BE2C (cell line): ENCODE measurements at regions not wholly inside any gene's neighbourhood (a gene's known extent, or its start where the extent isn't known, plus 50 kb on each side); places are given as distances from the start of the nearest gene placed in this dataset.

ENCODE experiments used
- DNase-seq: peaks from one replicate; pipeline ENCODE4 v3.0.0-alpha.2; 2020
- H3K27me3 ChIP-seq: fragments of 250-450 bp; sonication (Bioruptor Pico); 2 replicates; pipeline ENCODE4 v1.5.1; 2020; ENCODE audit warnings: mild to moderate bottlenecking
- H3K36me3 ChIP-seq: fragments of 250-450 bp; sonication (Bioruptor Pico); 2 replicates; pipeline ENCODE4 v1.5.1; 2020; ENCODE audit warnings: mild to moderate bottlenecking
- H3K4me1 ChIP-seq: fragments of 250-450 bp; sonication (Bioruptor Pico); 2 replicates; pipeline ENCODE4 v1.5.1; 2020
- H3K4me3 ChIP-seq: 2 replicates; pipeline ENCODE4 v1.5.1; 2011; ENCODE audit warnings: low read depth, low read length
- H3K9me3 ChIP-seq: fragments of 250-450 bp; sonication (Bioruptor Pico); 2 replicates; pipeline ENCODE4 v1.5.1; 2020
- TF ChIP-seq, protein P1 (sequence below): IDR thresholded peaks from 2 replicates; pipeline ENCODE4 v1.5.1; 2012; ENCODE audit warnings: mild to moderate bottlenecking, low read depth, low read length

GRCh38 chr2:13543550-13543949 is 826.8 kb downstream of the TRIB2 start:
- Histone ChIP-seq H3K27me3 (no peaks in the 10 kb centered on the region), H3K9me3 (no peaks in the 10 kb centered on the region), H3K4me1 (peaks cover 3% of the 10 kb centered on the region), H3K36me3 (peaks cover 3% of the 10 kb centered on the region; the same call in 1 of the 2 replicates), H3K4me3 (no peak overlapping the region)
- TF ChIP-seq, protein P1, sequence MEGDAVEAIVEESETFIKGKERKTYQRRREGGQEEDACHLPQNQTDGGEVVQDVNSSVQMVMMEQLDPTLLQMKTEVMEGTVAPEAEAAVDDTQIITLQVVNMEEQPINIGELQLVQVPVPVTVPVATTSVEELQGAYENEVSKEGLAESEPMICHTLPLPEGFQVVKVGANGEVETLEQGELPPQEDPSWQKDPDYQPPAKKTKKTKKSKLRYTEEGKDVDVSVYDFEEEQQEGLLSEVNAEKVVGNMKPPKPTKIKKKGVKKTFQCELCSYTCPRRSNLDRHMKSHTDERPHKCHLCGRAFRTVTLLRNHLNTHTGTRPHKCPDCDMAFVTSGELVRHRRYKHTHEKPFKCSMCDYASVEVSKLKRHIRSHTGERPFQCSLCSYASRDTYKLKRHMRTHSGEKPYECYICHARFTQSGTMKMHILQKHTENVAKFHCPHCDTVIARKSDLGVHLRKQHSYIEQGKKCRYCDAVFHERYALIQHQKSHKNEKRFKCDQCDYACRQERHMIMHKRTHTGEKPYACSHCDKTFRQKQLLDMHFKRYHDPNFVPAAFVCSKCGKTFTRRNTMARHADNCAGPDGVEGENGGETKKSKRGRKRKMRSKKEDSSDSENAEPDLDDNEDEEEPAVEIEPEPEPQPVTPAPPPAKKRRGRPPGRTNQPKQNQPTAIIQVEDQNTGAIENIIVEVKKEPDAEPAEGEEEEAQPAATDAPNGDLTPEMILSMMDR = no peak
- DNase-seq = no peak

DNA sequence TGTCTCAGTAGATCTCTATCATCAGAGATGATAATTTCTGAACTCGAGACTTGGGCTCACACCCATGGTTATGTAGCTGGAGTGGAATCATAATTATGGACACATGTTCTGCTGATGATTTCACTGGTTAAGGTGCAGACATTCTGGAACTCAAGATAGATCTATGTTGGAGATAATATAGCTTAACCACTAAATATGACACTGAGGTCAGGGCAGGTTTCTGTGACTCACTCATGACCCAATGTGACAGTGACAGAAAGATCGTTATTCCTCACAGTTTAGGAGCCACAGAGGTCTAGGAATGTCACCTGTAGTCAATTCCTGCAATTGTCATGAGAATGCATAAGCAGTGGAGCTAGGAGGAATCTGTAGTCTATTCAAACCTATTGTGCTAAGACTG is 828.6 kb downstream of the TRIB2 start:
- Histone ChIP-seq H3K4me3 (no peak overlapping the region), H3K4me1 (peaks cover 3% of the 10 kb centered on the region), H3K36me3 (peaks cover 3% of the 10 kb centered on the region; the same call in 1 of the 2 replicates), H3K9me3 (no peaks in the 10 kb centered on the region), H3K27me3 (no peaks in the 10 kb centered on the region)
- TF ChIP-seq, protein P1 = no peak
- DNase-seq = no peak

- Histone ChIP-seq H3K4me1 (peaks cover 3% of the 10 kb centered on the region; the same call in 1 of the 2 replicates), H3K36me3 (peaks cover 3% of the 10 kb centered on the region; the same call in 1 of the 2 replicates), H3K4me3 (no peak overlapping the region), H3K27me3 (no peaks in the 10 kb centered on the region), H3K9me3 (no peaks in the 10 kb centered on the region)
- TF ChIP-seq, protein P1 = no peak
- no peak for DNase-seq
Measured at GRCh38 chr2:13546131-13546530, 829.4 kb downstream of the TRIB2 start.

DNA sequence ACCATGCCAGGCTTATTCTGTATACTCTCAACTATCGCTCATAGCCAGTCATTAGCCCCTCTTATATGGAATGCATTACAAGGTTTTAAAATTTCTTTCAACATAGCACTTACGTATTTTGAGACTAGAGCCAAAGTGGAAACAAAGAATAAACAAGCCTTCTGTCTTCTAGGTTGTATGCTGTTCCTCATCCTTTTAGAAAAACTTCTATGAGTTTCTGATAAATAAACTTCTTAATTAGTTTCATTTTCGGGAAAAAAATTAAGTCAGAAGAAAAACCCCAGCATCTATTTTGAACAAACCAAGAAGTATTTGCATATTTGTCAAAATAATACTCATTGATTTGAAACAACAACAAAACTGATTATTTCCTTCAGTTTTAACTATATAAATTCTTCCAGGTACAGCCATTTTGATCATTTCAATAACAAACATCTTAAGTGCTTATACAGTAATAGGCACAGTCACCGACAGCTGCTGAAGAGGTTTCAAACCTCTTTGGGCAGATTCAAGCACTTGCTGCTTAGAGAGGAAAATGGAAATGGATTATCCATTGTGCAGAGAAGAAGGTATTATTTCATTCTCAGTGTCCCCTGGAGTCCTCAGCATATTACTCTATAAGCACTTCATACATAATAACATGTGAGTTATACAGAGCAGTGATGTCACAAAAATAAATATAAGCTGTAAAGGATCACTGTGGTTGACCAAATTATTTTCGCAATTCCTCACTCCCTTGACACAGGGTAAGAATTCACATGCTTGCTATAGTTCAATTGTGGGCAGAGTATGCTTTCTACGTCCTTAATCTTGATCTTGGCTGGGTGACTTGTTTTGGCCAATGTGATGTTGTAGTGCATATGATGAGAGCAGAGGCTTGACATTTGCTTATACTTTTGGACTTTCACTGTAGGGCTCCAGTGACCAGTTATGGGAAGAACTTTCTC is 833.8 kb downstream of the TRIB2 start:
- H3K36me3 ChIP-seq = peaks cover 10% of the 10 kb centered on the region
- no peak overlapping the region for H3K4me3 ChIP-seq
- no peak for DNase-seq
- no peaks in the 10 kb centered on the region for H3K27me3 ChIP-seq
- no peaks in the 10 kb centered on the region for H3K4me1 ChIP-seq
- TF ChIP-seq, protein P1 = no peak
- no peaks in the 10 kb centered on the region for H3K9me3 ChIP-seq

DNA sequence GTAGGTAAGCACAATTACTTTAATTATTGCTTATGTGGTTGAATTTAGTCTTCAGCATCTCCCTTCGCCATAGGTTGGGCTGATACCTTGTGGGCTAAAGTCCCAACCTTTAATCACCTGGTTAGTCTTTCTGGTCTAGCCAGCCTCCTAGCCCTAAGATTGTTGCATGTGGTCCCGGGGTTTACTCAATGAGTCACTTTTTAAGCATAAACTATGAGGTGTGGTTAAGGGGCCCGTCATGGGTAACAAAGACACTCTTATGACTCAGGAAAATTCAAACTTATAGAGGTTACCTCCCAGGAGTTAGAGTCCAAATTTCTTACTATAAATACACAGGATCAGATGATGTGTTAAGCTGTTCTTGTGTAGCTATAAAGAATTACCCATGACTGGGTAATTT is 841.6 kb downstream of the TRIB2 start:
- no peak for DNase-seq
- H3K4me1 ChIP-seq = no peaks in the 10 kb centered on the region
- H3K36me3 ChIP-seq = peaks cover 11% of the 10 kb centered on the region
- H3K27me3 ChIP-seq = no peaks in the 10 kb centered on the region
- TF ChIP-seq, protein P1 = no peak
- H3K4me3 ChIP-seq = no peak overlapping the region
- H3K9me3 ChIP-seq = no peaks in the 10 kb centered on the region

GRCh38 chr2:13560322-13560721 is 843.6 kb downstream of the TRIB2 start:
- no peak for DNase-seq
- H3K36me3 ChIP-seq = peaks cover 4% of the 10 kb centered on the region; the same call in 1 of the 2 replicates
- TF ChIP-seq, protein P1 = no peak
- no peaks in the 10 kb centered on the region for H3K4me1 ChIP-seq
- H3K27me3 ChIP-seq = no peaks in the 10 kb centered on the region
- H3K4me3 ChIP-seq = no peak overlapping the region
- H3K9me3 ChIP-seq = no peaks in the 10 kb centered on the region
